ENCODE measurements at regions not wholly inside any gene's neighbourhood (a gene's known extent, or its start where the extent isn't known, plus 50 kb on each side); places are given as distances from the start of the nearest gene placed in this dataset.
"Not testable (repeated sequence)": the region's sequence is repeated elsewhere in the genome, so short reads cannot be mapped to it uniquely, and the experiment has no call there.

- DNase-seq (ENCODE audit: low read depth in 2 of 2) = not testable (repeated sequence)
These were observed 207.9 kb downstream of the TMEM121 start for GRCh38 chr14:105734241-105734640.

GRCh38 chr14:105736331-105736730 lies 209.9 kb downstream of the TMEM121 start:
- DNase-seq (ENCODE audit: low read depth in 2 of 2) = not testable (repeated sequence)

DNA sequence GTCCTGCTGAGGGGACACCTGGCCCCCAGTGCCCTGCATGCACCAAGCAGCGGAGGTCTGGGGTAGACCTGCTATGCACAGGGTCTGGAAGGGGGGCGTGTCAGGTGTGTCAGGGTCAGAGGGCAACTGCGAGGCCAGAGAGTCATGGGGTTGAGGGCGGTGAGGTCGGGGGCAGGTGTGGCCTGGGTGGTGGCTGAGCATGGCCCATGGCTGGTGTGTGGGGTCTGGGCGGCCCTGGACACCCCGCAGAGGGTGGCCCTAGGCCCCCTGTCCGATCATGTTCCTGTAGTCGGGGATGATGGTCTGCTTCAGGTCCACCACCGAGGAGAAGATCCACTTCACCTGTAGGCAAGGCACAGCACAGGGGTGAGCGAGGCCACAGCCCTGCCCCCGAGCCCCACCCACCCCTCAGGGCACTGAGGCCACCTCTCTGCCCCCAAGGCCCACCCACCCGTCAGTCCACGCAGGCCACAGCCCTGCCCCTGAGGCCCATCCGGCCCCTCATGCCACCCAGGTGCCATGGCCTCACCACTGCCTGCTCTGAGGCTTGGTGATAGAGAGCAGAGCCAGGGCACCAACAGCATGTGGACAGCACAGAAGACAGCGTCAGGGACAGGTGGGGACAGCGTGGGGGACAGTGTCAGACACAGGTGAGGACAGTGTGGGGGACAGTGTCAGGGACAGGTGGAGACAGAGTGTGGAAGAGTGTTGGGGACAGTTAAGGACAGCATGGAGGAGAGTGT lies 211.3 kb downstream of the TMEM121 start:
- DNase-seq (ENCODE audit: low read depth in 2 of 2) = no peak

DNA sequence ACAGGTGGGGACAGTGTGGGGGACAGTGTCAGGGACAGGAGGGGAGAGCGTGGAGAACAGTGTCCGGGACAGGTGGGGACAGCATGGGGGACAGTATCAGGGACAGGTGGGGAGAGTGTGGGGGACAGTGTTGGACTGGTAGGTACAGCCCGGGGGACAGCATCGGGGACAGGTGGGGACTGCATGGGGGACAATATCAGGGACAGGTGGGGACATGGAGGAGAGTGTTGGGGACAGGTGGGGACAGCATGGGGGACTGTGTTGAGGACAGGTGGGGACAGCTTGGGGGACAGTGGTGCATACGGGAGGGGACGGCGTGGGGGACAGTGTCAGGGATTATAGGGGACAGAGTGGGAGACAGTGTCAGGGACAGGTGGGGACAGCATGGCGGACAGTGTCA lies 212.3 kb downstream of the TMEM121 start:
- DNase-seq (ENCODE audit: low read depth in 2 of 2) = no peak

- DNase-seq (ENCODE audit: low read depth in 2 of 2) = no peak
These were observed 213.1 kb downstream of the TMEM121 start for GRCh38 chr14:105739331-105740102.

- DNase-seq (ENCODE audit: low read depth in 2 of 2) = not testable (repeated sequence)
These were observed 213.9 kb downstream of the TMEM121 start for GRCh38 chr14:105740272-105740671.

GRCh38 chr14:105740961-105741360 lies 214.6 kb downstream of the TMEM121 start:
- DNase-seq (ENCODE audit: low read depth in 2 of 2) = not testable (repeated sequence)

DNA sequence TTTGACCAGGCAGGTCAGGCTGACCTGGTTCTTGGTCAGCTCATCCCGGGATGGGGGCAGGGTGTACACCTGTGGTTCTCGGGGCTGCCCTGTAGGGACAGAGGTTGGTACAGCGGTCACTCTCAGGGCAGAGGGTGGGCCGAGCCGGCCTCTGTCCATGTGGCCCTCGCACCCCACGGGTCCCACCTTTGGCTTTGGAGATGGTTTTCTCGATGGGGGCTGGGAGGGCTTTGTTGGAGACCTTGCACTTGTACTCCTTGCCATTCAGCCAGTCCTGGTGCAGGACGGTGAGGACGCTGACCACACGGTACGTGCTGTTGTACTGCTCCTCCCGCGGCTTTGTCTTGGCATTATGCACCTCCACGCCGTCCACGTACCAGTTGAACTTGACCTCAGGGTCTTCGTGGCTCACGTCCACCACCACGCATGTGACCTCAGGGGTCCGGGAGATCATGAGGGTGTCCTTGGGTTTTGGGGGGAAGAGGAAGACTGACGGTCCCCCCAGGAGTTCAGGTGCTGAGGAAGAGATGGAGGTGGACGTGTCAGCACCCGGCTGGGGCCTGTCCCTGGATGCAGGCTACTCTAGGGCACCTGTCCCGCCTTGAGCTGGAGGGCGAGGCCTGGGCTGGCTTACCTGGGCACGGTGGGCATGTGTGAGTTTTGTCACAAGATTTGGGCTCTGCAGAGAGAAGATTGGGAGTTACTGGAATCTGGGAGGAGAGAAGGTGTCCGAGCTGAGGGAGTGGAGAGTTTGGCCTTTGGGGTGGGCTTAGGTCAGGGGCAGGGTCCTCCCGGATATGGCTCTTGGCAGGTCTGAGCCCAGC lies 215.5 kb downstream of the TMEM121 start:
- not testable (repeated sequence) for DNase-seq (ENCODE audit: low read depth in 2 of 2)

GRCh38 chr14:105742531-105742848 lies 216.1 kb downstream of the TMEM121 start:
- no peak for DNase-seq (ENCODE audit: low read depth in 2 of 2)

- DNase-seq (ENCODE audit: low read depth in 2 of 2) = not testable (repeated sequence)
These were observed 216.7 kb downstream of the TMEM121 start for GRCh38 chr14:105742904-105743701.

DNA sequence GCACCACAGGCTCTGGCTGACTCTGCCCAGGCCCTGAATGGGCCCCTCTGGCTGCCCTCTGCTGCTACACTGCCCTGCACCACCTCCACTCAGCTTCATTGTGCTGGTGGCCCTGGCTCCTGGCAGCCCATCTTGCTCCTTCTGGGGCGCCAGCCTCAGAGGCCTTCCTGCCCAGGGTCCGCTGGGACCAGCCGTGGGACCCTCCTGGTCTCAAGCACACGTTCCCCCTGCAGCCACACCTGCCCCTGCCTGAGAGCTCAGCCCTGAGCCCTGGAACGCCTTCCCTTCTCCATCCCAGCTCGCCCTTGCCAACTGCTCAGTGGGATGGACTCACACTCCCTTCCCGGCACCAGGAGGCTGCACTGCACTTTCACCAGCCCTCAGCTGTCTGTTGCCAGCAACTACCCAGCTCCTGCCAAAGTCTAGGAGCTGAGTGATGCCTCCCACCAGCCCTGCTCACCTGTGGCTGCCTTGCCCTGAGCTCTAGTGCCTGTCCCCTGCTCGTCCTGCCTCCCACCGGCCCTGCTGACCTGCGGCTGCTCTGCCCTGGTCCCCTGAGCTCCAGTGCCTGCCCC lies 217.9 kb downstream of the TMEM121 start:
- not testable (repeated sequence) for DNase-seq (ENCODE audit: low read depth in 2 of 2)

GRCh38 chr14:105745433-105746123 lies 219.2 kb downstream of the TMEM121 start:
- no peak for DNase-seq (ENCODE audit: low read depth in 2 of 2)

GRCh38 chr14:105746124-105746514 lies 219.7 kb downstream of the TMEM121 start:
- DNase-seq (ENCODE audit: low read depth in 2 of 2) = no peak

- not testable (repeated sequence) for DNase-seq (ENCODE audit: low read depth in 2 of 2)
These were observed 220.6 kb downstream of the TMEM121 start for GRCh38 chr14:105746800-105747502.

DNA sequence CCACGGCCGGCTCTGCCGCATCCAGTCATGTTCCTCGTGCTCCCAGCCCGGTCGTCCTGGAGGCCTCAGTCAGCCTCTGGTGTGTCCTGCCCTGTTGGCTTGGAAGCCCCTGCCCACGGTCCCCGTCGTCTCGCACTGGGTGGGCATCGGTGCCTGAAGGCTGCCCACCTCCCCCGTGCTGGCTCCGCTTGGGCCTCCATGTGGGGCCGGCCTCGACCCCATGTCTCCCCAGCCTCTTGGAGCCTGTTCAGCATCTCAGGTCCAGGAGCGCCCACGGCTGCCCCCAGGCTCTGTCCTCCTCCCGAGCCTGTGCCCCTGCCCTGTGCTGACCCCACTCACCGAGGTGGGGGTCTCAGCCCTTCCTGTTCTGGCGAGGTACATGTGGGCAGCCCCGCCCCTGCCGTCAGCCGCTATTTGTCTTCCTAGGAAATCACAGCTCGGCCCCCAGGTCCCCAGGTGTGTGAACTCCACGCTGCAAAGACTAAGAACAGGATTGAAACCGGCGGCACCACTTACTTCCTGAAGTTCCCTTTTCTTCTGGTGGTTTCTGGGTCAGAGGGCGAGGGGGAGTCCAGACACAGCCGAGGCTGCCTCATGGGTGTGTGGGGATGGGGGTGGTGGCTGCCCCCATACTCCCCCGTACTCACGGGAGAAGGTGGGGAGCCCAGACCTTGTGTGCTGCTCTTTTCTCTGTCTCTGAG lies 221.3 kb downstream of the TMEM121 start:
- DNase-seq (ENCODE audit: low read depth in 2 of 2) = not testable (repeated sequence)

- no peak for DNase-seq (ENCODE audit: low read depth in 2 of 2)
These were observed 221.8 kb downstream of the TMEM121 start for GRCh38 chr14:105748204-105748578.

- not testable (repeated sequence) for DNase-seq (ENCODE audit: low read depth in 2 of 2)
These were observed 222.3 kb downstream of the TMEM121 start for GRCh38 chr14:105748710-105749109.

DNA sequence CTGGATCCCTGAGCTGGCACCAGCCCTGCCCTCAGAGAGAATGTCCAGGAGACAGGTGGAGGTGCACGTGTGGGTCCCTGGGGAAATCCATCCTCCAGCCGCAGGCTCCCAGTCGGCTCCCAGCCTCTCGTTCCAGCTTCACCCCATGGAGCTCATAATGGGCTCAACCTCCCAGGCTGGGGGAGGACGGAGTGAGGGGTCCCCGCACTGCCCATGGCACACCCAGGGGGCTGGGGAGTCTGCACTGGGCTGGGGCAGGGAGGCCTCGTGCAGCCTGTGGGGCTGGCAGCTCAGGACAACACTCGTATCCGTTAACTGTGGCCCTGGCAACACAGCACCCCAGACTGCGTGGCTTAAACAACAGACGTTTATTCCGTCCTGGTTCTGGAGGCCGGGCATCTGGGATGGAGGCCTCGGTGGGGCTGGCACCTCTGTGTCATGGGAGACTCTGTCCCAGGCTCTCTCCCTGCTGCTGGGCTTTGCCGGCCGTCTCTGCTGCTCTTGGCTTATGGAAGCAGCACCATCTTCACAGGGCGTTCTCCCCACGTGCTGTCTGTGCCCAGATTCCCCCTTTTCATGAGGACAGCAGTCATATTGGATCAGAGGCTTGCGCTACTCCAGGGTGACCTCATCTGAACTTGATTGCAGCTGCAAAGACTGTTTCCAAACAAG lies 223.6 kb downstream of the TMEM121 start:
- not testable (repeated sequence) for DNase-seq (ENCODE audit: low read depth in 2 of 2)

DNA sequence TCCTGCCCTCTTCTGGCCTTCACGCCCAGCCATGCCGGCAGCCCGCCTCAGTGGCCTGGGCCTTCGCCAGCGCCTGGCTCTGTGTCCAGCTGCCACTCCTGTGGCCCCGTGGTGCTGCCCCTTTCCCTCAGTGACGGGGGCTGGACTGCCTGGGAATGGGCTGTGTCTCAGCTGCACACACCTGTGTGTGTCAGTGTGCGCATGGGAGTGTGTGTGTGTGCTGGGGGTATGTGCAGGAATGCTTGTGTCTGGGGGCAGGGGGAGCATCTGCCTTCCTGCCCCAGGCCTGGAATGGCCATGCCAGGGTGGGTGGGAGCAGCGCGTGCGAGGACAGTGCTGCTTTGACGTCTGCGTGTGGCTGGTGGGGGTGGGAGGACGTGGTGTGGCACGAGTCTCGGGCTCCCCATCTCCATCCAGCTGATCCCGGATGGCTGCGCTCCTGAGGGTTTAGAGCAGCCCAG lies 224.9 kb downstream of the TMEM121 start:
- not testable (repeated sequence) for DNase-seq (ENCODE audit: low read depth in 2 of 2)
